ENCODE measurements at regions not wholly inside any gene's neighbourhood (a gene's known extent, or its start where the extent isn't known, plus 50 kb on each side); places are given as distances from the start of the nearest gene placed in this dataset.

DNA sequence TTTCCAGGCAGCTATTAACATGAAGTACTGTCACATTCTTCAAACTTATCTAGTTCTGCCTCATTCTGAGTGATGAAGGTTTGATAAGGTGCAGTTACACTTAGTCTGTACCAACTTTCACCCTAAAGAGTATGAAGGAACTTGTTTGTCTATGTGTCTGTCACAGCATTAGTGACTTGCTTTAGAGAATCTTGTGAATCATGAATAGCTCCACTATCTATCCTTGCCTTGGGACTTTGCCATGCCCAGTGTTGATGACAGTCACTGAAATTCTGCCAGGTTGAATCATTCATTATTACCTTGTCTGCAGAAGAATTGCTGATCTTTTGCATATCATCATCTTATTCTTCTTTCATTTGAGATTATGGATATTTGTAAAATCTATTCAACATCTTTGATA is 50.9 kb upstream of the A1CF start:
- no peak overlapping the region for H3K4me3 ChIP-seq (ENCODE audit: low read length)
- H3K9me3 ChIP-seq (ENCODE audit: insufficient read depth, low read depth, low read length): no peaks in the 10 kb centered on the region
- no peak overlapping the region for H3K9ac ChIP-seq (ENCODE audit: low read depth, low read length)
- H3K27me3 ChIP-seq (ENCODE audit: insufficient read depth, low read length): no peaks in the 10 kb centered on the region
- H3K27ac ChIP-seq (ENCODE audit: low read depth, low read length): no peak overlapping the region
- no peaks in the 10 kb centered on the region for H3K4me1 ChIP-seq (ENCODE audit: insufficient read depth, low read length)
- H3K36me3 ChIP-seq (ENCODE audit: insufficient read depth, low read length): no peaks in the 10 kb centered on the region

DNA sequence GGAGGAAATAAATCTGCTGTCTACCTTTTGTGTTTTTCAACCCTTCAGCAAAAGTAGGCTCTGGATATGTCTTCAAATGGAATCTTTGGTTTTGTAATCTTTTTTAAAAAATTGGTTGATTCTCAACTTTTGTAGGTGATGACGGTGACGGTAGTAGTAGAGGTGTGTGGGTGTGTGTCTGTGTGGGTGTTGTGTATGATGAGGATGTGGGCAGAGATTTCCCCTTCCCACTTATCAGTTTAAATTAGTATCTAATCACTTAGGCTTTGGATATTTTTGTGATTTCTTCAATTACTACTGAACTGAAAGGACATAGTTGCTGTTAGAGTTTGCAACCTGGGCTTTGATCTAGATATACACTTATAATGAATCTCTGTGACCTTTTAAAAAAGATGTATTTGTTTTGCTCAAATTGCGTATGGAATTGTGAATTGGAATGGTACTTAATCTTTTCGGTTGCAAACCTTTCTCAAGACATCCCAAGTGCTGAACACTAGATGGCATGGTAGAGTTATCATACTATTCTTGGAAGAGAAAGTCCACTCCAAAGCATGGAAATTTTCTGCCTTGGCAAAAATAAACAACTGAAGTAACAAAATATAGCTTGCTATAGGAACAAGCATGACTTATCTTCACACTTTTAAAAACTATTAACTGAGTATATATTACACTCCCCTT is 51.9 kb upstream of the A1CF start:
- Histone ChIP-seq H3K27ac (ENCODE audit: low read depth, low read length) (no peak overlapping the region), H3K4me1 (ENCODE audit: insufficient read depth, low read length) (no peaks in the 10 kb centered on the region), H3K4me3 (ENCODE audit: low read length) (no peak overlapping the region), H3K27me3 (ENCODE audit: insufficient read depth, low read length) (no peaks in the 10 kb centered on the region), H3K9me3 (ENCODE audit: insufficient read depth, low read depth, low read length) (no peaks in the 10 kb centered on the region), H3K9ac (ENCODE audit: low read depth, low read length) (no peak overlapping the region), H3K36me3 (ENCODE audit: insufficient read depth, low read length) (no peaks in the 10 kb centered on the region)
- WGBS: 61% methylated on average over 4 of the region's 4 CpGs

DNA sequence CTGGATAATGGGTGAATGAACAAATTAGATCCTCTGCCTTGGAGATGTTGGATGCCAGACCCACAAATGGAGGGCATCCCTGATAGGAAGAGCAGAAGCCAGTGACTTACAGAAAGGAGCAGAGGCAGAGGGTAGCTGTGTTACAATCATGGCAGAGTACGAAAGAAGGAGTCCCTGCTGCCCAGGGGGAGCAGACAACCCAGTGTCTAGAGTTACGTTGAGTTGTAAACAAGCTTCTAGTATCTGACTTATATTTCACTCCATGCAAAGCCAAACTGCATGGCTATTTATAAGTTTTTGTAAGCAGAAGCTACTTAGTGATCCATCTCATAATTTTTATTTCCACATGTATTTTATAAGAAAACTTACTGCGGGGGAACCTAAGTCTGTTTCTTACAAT is 56.2 kb upstream of the A1CF start:
- Histone ChIP-seq H3K4me3 (ENCODE audit: low read length) (no peak overlapping the region), H3K9ac (ENCODE audit: low read depth, low read length) (no peak overlapping the region), H3K27me3 (ENCODE audit: insufficient read depth, low read length) (no peaks in the 10 kb centered on the region), H3K4me1 (ENCODE audit: insufficient read depth, low read length) (no peaks in the 10 kb centered on the region), H3K27ac (ENCODE audit: low read depth, low read length) (no peak overlapping the region), H3K9me3 (ENCODE audit: insufficient read depth, low read depth, low read length) (no peaks in the 10 kb centered on the region), H3K36me3 (ENCODE audit: insufficient read depth, low read length) (no peaks in the 10 kb centered on the region)
- 97% methylated on average over 3 of the region's 3 CpGs for WGBS

DNA sequence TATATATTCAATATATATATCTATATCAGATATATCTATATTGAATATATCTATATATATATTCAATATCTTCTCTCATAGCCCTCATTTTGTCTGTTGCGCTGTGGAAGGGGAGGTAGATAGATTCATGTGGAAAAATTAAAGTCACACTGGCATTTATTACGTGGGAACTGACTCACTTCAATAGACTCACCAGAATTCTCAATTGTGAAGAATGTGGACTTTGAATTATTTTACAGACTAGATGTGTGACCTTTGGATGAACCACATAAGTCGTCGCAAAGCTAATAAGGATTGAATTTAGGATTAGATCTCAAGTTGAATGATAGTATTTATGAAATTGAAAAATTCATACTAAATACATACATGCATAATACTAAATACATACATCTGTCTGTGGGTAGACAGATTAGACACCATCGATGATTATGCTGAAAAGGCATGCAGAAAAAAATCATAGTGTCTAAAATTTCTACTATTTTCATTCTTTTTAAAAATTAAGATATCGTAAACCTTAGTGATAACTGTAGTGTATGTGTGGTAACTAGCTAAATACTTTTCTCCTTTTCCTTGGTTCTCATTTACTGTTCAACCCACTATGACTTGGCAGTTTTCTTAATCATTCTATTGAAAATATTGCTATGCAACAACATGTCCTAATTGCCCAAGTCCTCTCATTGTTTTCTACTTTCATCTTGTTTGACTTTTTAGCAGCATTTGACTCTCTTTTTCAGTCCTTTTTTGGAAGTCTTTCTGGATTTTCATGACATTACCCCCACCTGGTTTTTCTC is 61.8 kb upstream of the A1CF start:
- Histone ChIP-seq H3K9ac (ENCODE audit: low read depth, low read length) (no peak overlapping the region), H3K27ac (ENCODE audit: low read depth, low read length) (no peak overlapping the region), H3K4me1 (ENCODE audit: insufficient read depth, low read length) (no peaks in the 10 kb centered on the region), H3K9me3 (ENCODE audit: insufficient read depth, low read depth, low read length) (no peaks in the 10 kb centered on the region), H3K4me3 (ENCODE audit: low read length) (no peak overlapping the region), H3K36me3 (ENCODE audit: insufficient read depth, low read length) (no peaks in the 10 kb centered on the region), H3K27me3 (ENCODE audit: insufficient read depth, low read length) (no peaks in the 10 kb centered on the region)
- WGBS: 99% methylated on average over 4 of the region's 6 CpGs

DNA sequence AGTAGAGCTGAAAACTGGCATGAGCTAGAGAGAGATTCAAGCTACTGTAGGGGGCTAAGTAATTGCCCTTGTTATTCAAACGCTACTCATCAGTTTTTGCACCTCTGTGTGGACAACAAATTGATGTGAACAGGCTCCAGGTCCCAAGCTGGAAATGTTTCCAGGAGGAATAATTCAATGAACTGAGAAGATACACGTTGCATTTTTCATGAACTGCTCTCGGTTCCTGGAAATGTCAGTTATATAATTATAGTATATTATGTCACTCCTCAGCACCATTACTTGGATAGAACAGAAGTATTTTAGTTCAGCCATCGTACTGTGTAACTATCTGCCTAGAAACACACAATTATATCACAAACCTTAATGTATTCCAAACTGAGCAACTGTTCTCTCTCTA is 65.9 kb upstream of the A1CF start:
- WGBS: 84% methylated on average over 4 of the region's 4 CpGs
- no peaks in the 10 kb centered on the region for H3K36me3 ChIP-seq (ENCODE audit: insufficient read depth, low read length)

GRCh38 chr10:50961297-50961696 is 75.9 kb upstream of the A1CF start:
- Histone ChIP-seq H3K9ac (ENCODE audit: low read depth, low read length) (no peak overlapping the region), H3K27ac (ENCODE audit: low read depth, low read length) (no peak overlapping the region), H3K27me3 (ENCODE audit: insufficient read depth, low read length) (no peaks in the 10 kb centered on the region), H3K4me1 (ENCODE audit: insufficient read depth, low read length) (no peaks in the 10 kb centered on the region), H3K36me3 (ENCODE audit: insufficient read depth, low read length) (no peaks in the 10 kb centered on the region), H3K9me3 (ENCODE audit: insufficient read depth, low read depth, low read length) (no peaks in the 10 kb centered on the region), H3K4me3 (ENCODE audit: low read length) (no peak overlapping the region)

More for the DNA sequence above, 65.9 kb upstream of the A1CF start:
- Histone ChIP-seq H3K4me1 (ENCODE audit: insufficient read depth, low read length) (no peaks in the 10 kb centered on the region), H3K27me3 (ENCODE audit: insufficient read depth, low read length) (no peaks in the 10 kb centered on the region), H3K9me3 (ENCODE audit: insufficient read depth, low read depth, low read length) (no peaks in the 10 kb centered on the region), H3K27ac (ENCODE audit: low read depth, low read length) (no peak overlapping the region), H3K4me3 (ENCODE audit: low read length) (no peak overlapping the region), H3K9ac (ENCODE audit: low read depth, low read length) (no peak overlapping the region)

GRCh38 chr10:50963063-50963462 is 77.6 kb upstream of the A1CF start:
- Histone ChIP-seq H3K9ac (ENCODE audit: low read depth, low read length) (no peak overlapping the region), H3K9me3 (ENCODE audit: insufficient read depth, low read depth, low read length) (no peaks in the 10 kb centered on the region), H3K36me3 (ENCODE audit: insufficient read depth, low read length) (no peaks in the 10 kb centered on the region), H3K4me1 (ENCODE audit: insufficient read depth, low read length) (no peaks in the 10 kb centered on the region), H3K27me3 (ENCODE audit: insufficient read depth, low read length) (no peaks in the 10 kb centered on the region), H3K4me3 (ENCODE audit: low read length) (no peak overlapping the region), H3K27ac (ENCODE audit: low read depth, low read length) (no peak overlapping the region)
- WGBS: 83% methylated on average over 1 of the region's 1 CpG

DNA sequence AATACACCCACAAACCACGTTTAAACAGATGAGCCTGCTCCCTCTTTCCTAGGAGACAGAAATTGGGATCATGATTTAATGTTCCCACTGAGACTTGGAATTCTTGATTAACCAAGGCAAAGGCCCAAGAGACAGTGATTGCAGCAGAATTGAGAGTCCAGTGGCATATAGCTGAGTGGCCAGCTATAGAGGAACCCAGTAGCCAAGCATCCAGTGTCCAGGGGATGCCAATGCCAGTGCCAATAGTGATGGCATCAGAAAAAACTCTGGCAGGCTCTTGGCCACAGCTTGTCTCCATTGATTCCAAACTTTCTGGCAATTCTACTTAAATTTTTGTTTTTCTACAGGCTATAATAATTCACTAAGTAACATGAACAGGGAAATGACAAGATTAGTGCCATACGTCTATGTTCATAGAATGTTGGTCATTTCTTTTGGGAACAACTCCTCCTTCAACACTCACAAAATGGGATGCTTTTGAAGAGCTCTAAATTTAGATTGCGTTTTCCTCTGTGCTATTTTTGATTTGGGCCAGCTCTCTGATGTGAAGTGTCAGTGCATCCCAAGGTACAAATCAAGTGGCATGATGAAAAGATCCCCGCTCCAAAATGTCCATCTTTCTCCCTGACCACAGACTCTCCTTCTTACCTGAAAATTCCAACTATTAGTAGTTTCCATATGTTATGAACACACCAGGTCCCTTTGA is 83.1 kb upstream of the A1CF start:
- 95% methylated on average over 4 of the region's 4 CpGs for WGBS
- H3K9ac ChIP-seq (ENCODE audit: low read depth, low read length): no peak overlapping the region

GRCh38 chr10:50972591-50972990 is 87.2 kb upstream of the A1CF start:
- H3K9me3 ChIP-seq (ENCODE audit: insufficient read depth, low read depth, low read length): no peaks in the 10 kb centered on the region
- H3K27me3 ChIP-seq (ENCODE audit: insufficient read depth, low read length): no peaks in the 10 kb centered on the region
- 90% methylated on average over 4 of the region's 4 CpGs for WGBS
- no peaks in the 10 kb centered on the region for H3K36me3 ChIP-seq (ENCODE audit: insufficient read depth, low read length)
- no peak overlapping the region for H3K27ac ChIP-seq (ENCODE audit: low read depth, low read length)
- no peak overlapping the region for H3K4me3 ChIP-seq (ENCODE audit: low read length)
- no peak overlapping the region for H3K9ac ChIP-seq (ENCODE audit: low read depth, low read length)
- no peaks in the 10 kb centered on the region for H3K4me1 ChIP-seq (ENCODE audit: insufficient read depth, low read length)

More for the DNA sequence above, 83.1 kb upstream of the A1CF start:
- H3K4me1 ChIP-seq (ENCODE audit: insufficient read depth, low read length): no peaks in the 10 kb centered on the region
- no peaks in the 10 kb centered on the region for H3K36me3 ChIP-seq (ENCODE audit: insufficient read depth, low read length)
- H3K27me3 ChIP-seq (ENCODE audit: insufficient read depth, low read length): no peaks in the 10 kb centered on the region
- no peak overlapping the region for H3K4me3 ChIP-seq (ENCODE audit: low read length)
- H3K9me3 ChIP-seq (ENCODE audit: insufficient read depth, low read depth, low read length): no peaks in the 10 kb centered on the region
- no peak overlapping the region for H3K27ac ChIP-seq (ENCODE audit: low read depth, low read length)

DNA sequence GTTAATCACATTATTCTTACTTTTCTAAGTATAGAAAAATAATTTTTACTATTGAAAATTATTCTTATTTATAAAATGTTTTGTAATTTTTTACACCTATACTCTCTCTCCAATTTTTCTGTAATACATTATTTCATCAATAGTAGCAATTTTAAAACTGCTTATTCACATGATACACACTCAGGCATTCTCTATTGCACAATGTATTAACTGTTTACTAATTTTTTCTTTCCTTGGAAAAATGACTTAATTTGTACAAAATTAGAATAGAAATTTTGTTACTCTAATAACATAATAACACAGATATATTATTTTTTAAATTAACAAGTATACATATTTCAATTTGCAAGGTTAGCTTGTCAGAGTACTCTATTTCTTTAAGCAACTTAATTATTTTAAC is 92.9 kb upstream of the PRKG1 start:
- Histone ChIP-seq H3K27me3 (ENCODE audit: insufficient read depth, low read length) (no peaks in the 10 kb centered on the region), H3K27ac (ENCODE audit: low read depth, low read length) (no peak overlapping the region), H3K9ac (ENCODE audit: low read depth, low read length) (no peak overlapping the region), H3K4me3 (ENCODE audit: low read length) (no peak overlapping the region), H3K4me1 (ENCODE audit: insufficient read depth, low read length) (no peaks in the 10 kb centered on the region), H3K36me3 (ENCODE audit: insufficient read depth, low read length) (no peaks in the 10 kb centered on the region), H3K9me3 (ENCODE audit: insufficient read depth, low read depth, low read length) (no peaks in the 10 kb centered on the region)

GRCh38 chr10:50981904-50982303 is 92.4 kb upstream of the PRKG1 start:
- no peaks in the 10 kb centered on the region for H3K4me1 ChIP-seq (ENCODE audit: insufficient read depth, low read length)
- H3K27me3 ChIP-seq (ENCODE audit: insufficient read depth, low read length): no peaks in the 10 kb centered on the region
- H3K9me3 ChIP-seq (ENCODE audit: insufficient read depth, low read depth, low read length): no peaks in the 10 kb centered on the region
- no peaks in the 10 kb centered on the region for H3K36me3 ChIP-seq (ENCODE audit: insufficient read depth, low read length)
- no peak overlapping the region for H3K27ac ChIP-seq (ENCODE audit: low read depth, low read length)
- H3K4me3 ChIP-seq (ENCODE audit: low read length): no peak overlapping the region
- 93% methylated on average over 1 of the region's 1 CpG for WGBS
- no peak overlapping the region for H3K9ac ChIP-seq (ENCODE audit: low read depth, low read length)
